Right cardiac atrium (tissue), 5 donors: ENCODE measurements at regions not wholly inside any gene's neighbourhood (a gene's known extent, or its start where the extent isn't known, plus 50 kb on each side); places are given as distances from the start of the nearest gene placed in this dataset.

Experiments used
- ATAC-seq, 2 donors: fragments of 200-7000 bp; cut with Tn5 transposase; one replicate each; pipeline versions ENCODE4 v1.8.0 to v1.9.1; 2020; ENCODE audit warnings: moderate library complexity in 2 of 2, mild to moderate bottlenecking in 1 of 2
- DNase-seq, 3 donors: peaks; one replicate each; pipeline ENCODE4 v3.0.0-alpha.2; 2020
- H3K27ac ChIP-seq: one replicate; pipeline ENCODE4 v1.5.1; 2013; ENCODE audit warnings: mild to moderate bottlenecking, low read length, control low read depth, moderate library complexity
- H3K27me3 ChIP-seq: one replicate; pipeline ENCODE4 v1.6.1; 2013; ENCODE audit not compliant: control insufficient read depth, insufficient read depth
- H3K4me1 ChIP-seq: one replicate; pipeline ENCODE4 v1.6.1; 2013; ENCODE audit warnings: low read length; ENCODE audit not compliant: control insufficient read depth, insufficient read depth
- H3K4me3 ChIP-seq: one replicate; pipeline ENCODE4 v1.5.1; 2013; ENCODE audit warnings: low read length, control low read depth
- H3K9me3 ChIP-seq: one replicate; pipeline ENCODE4 v1.6.1; 2013; ENCODE audit warnings: low read length; ENCODE audit not compliant: control insufficient read depth
- WGBS: extraction: QIAGEN DNeasy Blood & Tissue Kit; methylation state at CpG from one replicate; pipeline ENCODE4 v1.1.7; 2013; 5-methylcytosine and 5-hydroxymethylcytosine counted together
- intact Hi-C, 4 donors: fragments of 100-400 bp; cut with DNase I; formaldehyde crosslinking; loops; one replicate each; pipeline versions ENCODE4 v1.11.0 to v1.14.0; 2022 to 2023
- donor health status: healthy with polysubstance abuse.
- donor health status: DM: no; HTN: yes; CAD: no.
- donor health status: DM: no; HTN: no; CAD: no.
- donor health status: DM: no; HTN: yes; CAD: no; lungs with severe emphysema.
- donor health status: DM: yes; HTN: yes; CAD: no.

DNA sequence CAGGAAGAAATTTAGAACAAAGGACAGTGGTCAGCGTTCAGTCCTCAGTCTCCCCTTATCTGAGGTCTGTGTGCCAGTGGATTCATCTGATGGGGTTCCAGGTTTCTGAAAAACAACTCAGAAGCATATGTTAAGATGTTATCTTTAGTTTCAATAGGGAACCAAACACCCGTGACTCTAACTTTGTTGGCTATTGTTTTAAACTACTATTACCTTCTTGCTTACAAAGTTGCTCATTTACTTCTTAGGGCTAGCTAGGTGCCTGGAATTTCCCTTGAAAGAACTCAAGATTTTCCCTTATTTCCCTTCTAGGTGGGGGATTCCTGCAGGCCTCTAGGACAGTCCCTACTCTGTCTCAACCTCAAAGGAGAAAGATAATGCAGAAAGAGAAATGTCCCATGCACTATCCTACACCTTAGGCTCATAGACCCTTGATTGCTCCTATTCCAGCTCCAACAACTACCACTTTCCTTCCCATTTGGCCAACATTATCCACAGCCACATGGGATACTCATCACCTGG lies 192.5 kb upstream of the LYZL1 start:
- intact Hi-C loops = no loop called here
- ATAC-seq (peak in 1 of 2 donors; percentile 41), DNase-seq (no peak)
- Histone ChIP-seq H3K27me3 (no peaks in the 10 kb centered on the region), H3K4me1 (no peaks in the 10 kb centered on the region), H3K9me3 (no peaks in the 10 kb centered on the region), H3K27ac (no peak overlapping the region), H3K4me3 (no peak overlapping the region)
- 55% methylated on average over 2 of the region's 2 CpGs for WGBS

DNA sequence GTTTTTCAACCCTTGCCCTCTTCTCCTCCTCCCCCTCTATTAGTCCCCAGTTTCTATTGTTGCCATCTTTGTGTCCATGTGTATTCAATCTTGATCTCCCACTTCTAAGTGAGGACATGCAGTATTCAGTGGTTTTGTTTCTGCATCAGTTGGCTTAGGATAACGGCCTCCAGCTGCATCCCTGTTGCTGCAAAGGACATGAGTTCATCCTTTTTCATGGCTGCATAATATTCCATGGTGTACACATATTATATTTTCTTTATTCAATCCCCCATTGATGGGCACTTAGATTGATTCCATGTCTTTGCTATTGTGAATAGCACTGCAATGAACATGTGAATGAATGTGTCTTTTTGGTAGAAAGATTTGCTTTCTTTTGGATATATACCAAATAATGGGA lies 190.4 kb upstream of the LYZL1 start:
- H3K4me3 ChIP-seq = no peak overlapping the region
- intact Hi-C loops = no loop called here
- no peaks in the 10 kb centered on the region for H3K27me3 ChIP-seq
- ATAC-seq = no peak
- H3K27ac ChIP-seq = no peak overlapping the region
- no peaks in the 10 kb centered on the region for H3K4me1 ChIP-seq
- WGBS = 76% methylated on average over 1 of the region's 1 CpG
- no peak for DNase-seq
- no peaks in the 10 kb centered on the region for H3K9me3 ChIP-seq

DNA sequence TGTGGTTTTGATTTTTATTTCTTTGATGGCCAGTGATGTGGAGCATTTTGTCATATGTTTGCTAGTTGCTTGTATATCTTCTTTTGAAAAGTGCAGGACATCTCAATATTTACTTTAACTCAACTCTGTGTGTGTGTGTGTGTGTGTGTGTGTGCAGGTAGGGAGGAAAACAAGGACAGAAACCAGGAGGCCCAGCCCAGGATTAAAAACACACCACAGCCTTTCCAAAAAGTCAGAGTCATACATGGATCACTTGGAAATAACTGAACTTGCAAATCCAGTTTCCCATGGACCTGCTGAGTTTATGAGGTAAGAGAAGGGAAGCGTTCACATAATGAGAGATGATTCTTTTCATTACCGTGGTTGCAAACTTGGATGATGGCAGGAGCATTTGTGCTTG lies 189.9 kb upstream of the LYZL1 start:
- Histone ChIP-seq H3K4me1 (no peaks in the 10 kb centered on the region), H3K27me3 (no peaks in the 10 kb centered on the region), H3K4me3 (no peak overlapping the region), H3K27ac (no peak overlapping the region), H3K9me3 (no peaks in the 10 kb centered on the region)
- 42% methylated on average over 2 of the region's 2 CpGs for WGBS
- no peak for DNase-seq
- intact Hi-C loops = no loop called here
- ATAC-seq = no peak

DNA sequence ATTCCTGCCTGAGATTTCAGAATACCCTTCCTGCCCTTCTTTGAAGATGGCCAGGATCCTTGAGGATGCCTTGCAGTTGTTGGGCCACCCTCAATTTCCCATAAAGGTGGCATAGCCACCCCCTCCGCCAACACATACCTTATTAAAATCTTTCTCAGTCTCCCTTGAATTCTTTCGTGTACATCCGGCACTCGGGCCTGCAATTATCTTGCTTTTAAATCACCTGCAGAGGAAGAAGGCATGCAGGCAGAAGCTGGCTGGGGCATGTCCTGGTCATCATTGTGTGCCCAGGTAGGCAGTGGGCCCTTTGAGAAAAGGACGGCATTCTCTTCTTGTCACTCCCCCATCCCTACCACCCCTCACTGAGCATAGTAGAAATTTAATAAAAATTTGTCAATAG lies 189.5 kb upstream of the LYZL1 start:
- 89% methylated on average over 5 of the region's 5 CpGs for WGBS
- no peaks in the 10 kb centered on the region for H3K9me3 ChIP-seq
- H3K4me1 ChIP-seq = no peaks in the 10 kb centered on the region
- H3K4me3 ChIP-seq = no peak overlapping the region
- intact Hi-C loops = no loop called here
- ATAC-seq (no peak), DNase-seq (no peak)
- no peak overlapping the region for H3K27ac ChIP-seq
- H3K27me3 ChIP-seq = no peaks in the 10 kb centered on the region

DNA sequence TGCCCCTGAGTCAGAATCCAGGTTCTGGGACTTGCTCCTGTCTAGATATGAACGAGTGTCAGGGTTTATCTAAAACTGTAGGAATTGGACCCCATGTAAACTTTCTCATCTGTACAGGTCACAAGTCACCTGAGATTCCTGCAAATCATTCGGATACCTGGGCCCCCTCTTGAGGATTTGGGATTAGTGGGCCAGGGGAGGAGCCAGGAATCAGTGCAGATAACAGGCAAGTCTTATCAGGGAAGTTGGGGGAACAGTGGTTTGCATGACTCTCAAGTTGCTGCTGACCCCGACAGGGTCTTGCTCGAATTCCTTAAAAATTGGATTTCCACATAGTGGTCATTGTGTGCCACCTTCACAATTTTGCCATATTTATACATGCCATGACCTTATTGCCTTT lies 188.4 kb upstream of the LYZL1 start:
- intact Hi-C loops = no loop called here
- DNase-seq (no peak), ATAC-seq (no peak)
- Histone ChIP-seq H3K27ac (no peak overlapping the region), H3K4me3 (no peak overlapping the region), H3K27me3 (no peaks in the 10 kb centered on the region), H3K4me1 (no peaks in the 10 kb centered on the region), H3K9me3 (no peaks in the 10 kb centered on the region)
- 71% methylated on average over 4 of the region's 4 CpGs for WGBS

DNA sequence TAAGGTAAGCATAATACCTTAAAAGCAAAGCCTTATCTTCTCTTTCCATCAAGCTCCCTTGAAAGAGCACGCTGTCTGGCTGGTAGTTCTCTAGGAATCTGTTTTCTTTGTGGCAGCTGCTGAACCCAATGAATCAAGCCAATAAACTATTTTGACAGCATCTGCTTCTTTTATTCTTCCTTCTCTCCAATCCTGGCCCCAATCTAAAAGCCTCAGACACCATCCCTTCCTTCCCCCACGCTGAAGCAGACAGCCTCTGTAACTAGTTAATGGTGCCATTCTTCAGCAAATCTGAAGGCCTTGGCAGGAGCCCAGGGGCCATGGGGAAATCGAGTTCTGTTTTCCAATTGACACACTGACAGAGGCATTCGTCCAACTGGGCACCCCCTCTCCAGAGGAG lies 186.6 kb upstream of the LYZL1 start:
- Histone ChIP-seq H3K9me3 (no peaks in the 10 kb centered on the region), H3K4me3 (no peak overlapping the region), H3K27me3 (no peaks in the 10 kb centered on the region), H3K4me1 (no peaks in the 10 kb centered on the region), H3K27ac (no peak overlapping the region)
- DNase-seq = no peak
- 48% methylated on average over 4 of the region's 4 CpGs for WGBS
- ATAC-seq = no peak
- intact Hi-C loops = no loop called here

DNA sequence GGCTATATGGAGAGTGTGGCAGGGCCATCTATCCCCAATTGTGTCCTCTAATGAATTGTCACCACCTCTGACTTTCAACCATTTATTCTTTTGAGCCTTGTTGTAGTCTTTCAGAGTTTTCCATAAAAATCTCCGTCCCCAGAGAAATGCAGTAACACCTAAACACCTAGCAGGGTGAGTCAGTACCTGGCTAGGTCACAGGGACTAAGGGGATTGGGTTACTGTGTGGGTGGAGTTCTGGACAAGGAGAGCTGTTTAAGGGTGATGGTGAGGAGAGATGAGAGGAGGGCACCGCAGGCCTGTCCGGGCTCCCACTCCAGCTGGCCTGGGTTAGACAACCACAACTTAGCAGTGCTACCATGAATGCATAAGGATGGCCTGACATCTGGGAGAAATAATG lies 186.2 kb upstream of the LYZL1 start:
- WGBS = 73% methylated on average over 3 of the region's 3 CpGs
- Histone ChIP-seq H3K9me3 (no peaks in the 10 kb centered on the region), H3K27ac (no peak overlapping the region), H3K4me3 (no peak overlapping the region), H3K4me1 (no peaks in the 10 kb centered on the region), H3K27me3 (no peaks in the 10 kb centered on the region)
- intact Hi-C loops = no loop called here
- no peak for DNase-seq
- no peak for ATAC-seq

DNA sequence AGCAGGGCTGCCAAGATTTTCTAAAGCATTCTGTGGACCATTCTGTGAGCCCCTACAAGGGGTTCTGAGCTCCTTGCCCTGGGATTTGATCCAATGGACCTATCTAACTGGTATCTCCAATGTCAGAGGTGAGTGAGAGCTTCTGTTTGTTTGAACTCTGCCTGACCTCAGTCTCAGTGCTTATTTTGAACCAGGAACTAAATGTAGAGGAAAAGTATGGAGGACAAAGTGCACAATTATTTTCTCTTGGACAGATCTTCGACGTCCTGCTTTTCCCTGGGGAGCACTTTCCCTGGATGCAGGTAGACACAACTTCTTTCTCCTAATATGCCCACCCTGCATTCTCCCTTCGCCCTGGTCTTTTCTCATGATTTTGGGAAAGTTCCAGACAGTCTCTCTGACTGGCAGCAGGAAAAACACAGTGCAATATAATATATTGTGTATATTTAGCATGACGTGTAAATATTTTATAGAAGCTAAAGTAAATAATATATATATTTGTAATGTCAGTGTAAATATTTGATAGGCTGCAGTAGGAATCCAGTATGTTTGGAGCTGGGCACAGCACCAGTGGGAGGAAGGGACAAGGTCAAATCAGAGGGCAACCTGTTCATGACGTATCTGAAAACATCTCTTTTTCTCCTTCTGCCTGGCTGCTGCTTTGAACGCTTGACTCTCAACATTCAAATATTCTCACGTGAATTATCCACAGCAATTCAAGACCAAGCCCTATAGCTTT lies 184.0 kb upstream of the LYZL1 start:
- ATAC-seq (no peak), DNase-seq (no peak)
- no peak overlapping the region for H3K4me3 ChIP-seq
- H3K4me1 ChIP-seq = no peaks in the 10 kb centered on the region
- no peaks in the 10 kb centered on the region for H3K27me3 ChIP-seq
- intact Hi-C loops = no loop called here
- H3K9me3 ChIP-seq = no peaks in the 10 kb centered on the region
- 61% methylated on average over 7 of the region's 7 CpGs for WGBS
- no peak overlapping the region for H3K27ac ChIP-seq

- Histone ChIP-seq H3K27ac (no peak overlapping the region), H3K9me3 (no peaks in the 10 kb centered on the region), H3K4me1 (no peaks in the 10 kb centered on the region), H3K4me3 (no peak overlapping the region), H3K27me3 (no peaks in the 10 kb centered on the region)
- ATAC-seq (no peak), DNase-seq (no peak)
- 84% methylated on average over 4 of the region's 4 CpGs for WGBS
- intact Hi-C loops = no loop called here
Measured at GRCh38 chr10:29105516-29106215, 183.2 kb upstream of the LYZL1 start.

- intact Hi-C loops = no loop called here
- WGBS = 81% methylated on average over 4 of the region's 4 CpGs
- no peak for ATAC-seq
Measured at GRCh38 chr10:29106287-29106686, 182.6 kb upstream of the LYZL1 start.

GRCh38 chr10:29107866-29108498 lies 180.9 kb upstream of the LYZL1 start:
- Histone ChIP-seq H3K27ac (no peak overlapping the region), H3K4me1 (no peaks in the 10 kb centered on the region), H3K9me3 (no peaks in the 10 kb centered on the region), H3K4me3 (no peak overlapping the region), H3K27me3 (no peaks in the 10 kb centered on the region)
- DNase-seq (no peak), ATAC-seq (no peak)
- WGBS = 94% methylated on average over 2 of the region's 2 CpGs
- intact Hi-C loops = no loop called here

More at GRCh38 chr10:29106287-29106686, 182.6 kb upstream of the LYZL1 start:
- no peak for DNase-seq
- H3K4me1 ChIP-seq = no peaks in the 10 kb centered on the region
- no peak overlapping the region for H3K4me3 ChIP-seq
- no peaks in the 10 kb centered on the region for H3K9me3 ChIP-seq
- H3K27me3 ChIP-seq = no peaks in the 10 kb centered on the region
- no peak overlapping the region for H3K27ac ChIP-seq
